ENCODE measurements at regions not wholly inside any gene's neighbourhood (a gene's known extent, or its start where the extent isn't known, plus 50 kb on each side); places are given as distances from the start of the nearest gene placed in this dataset.

DNA sequence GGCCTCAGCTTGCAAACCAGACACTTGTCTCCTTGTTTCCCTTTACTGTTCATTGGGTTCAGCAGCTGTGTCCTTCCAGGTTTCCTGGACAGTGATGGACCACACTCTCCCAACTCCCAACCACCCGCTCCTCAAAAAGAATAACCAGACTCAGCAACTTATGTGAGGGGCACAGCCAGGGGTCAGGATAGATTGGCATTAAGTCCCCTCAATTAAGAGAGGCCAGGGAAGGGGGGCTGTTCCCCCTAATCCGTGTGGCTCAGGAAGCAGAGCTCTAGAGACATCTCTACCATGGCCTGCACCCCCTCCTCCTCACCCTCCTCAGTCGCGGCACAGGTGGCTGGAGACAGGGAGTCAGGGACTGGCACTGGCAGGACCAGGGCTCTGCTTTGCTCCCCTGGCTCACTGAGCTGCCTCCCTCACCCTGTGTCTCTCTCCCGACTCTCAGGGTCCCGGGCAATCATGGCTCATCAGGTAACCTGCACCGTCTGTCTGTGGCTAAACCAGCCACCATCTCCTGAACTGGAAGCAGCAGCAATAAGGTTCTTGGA is 111.7 kb downstream of the ZNF280B start (continued):
- TF ChIP-seq, protein P1, sequence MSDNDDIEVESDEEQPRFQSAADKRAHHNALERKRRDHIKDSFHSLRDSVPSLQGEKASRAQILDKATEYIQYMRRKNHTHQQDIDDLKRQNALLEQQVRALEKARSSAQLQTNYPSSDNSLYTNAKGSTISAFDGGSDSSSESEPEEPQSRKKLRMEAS (IDR thresholded peaks at IDR 0.05) = no peak
- no peak for TF ChIP-seq TEAD4 (IDR thresholded peaks at IDR 0.05; ENCODE audit: low read depth, low read length)
- TF ChIP-seq, protein P2, sequence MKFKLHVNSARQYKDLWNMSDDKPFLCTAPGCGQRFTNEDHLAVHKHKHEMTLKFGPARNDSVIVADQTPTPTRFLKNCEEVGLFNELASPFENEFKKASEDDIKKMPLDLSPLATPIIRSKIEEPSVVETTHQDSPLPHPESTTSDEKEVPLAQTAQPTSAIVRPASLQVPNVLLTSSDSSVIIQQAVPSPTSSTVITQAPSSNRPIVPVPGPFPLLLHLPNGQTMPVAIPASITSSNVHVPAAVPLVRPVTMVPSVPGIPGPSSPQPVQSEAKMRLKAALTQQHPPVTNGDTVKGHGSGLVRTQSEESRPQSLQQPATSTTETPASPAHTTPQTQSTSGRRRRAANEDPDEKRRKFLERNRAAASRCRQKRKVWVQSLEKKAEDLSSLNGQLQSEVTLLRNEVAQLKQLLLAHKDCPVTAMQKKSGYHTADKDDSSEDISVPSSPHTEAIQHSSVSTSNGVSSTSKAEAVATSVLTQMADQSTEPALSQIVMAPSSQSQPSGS (IDR thresholded peaks at IDR 0.05; ENCODE audit: low read length) = no peak

Data from H1 (cell line).